HG02840 (cell line): ENCODE measurements at regions not wholly inside any gene's neighbourhood (a gene's known extent, or its start where the extent isn't known, plus 50 kb on each side); places are given as distances from the start of the nearest gene placed in this dataset.
"Not testable (repeated sequence)": the region's sequence is repeated elsewhere in the genome, so short reads cannot be mapped to it uniquely, and the experiment has no call there.

Experiments used
- ATAC-seq: cut with Tn5 transposase; IDR thresholded peaks from one replicate; pipeline ENCODE4 v1.9.1; 2021; ENCODE audit warnings: mild to moderate bottlenecking, moderate library complexity, moderate number of reproducible peaks; ENCODE audit not compliant: unreplicated experiment, low FRiP score

DNA sequence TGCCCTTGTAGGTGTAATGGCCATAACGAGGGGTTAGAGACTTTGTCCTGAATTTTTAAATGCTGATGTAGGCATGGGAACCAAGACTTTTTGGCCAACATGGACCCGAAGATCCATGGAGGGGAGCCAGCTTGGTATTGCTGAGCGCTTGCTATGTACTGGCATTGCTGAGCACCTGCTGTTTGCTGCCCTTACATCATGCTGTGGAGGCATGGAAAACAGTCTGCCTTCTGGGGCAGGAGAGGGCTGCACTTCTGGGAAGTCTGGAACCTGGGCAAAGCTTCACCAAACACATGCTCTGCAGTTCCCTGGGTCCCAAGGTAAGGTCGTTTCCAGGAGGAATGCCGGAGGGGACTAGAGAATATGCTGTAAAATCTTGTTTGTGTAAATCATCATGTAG lies 86.3 kb upstream of the CNIH3 start:
- no peak for ATAC-seq

DNA sequence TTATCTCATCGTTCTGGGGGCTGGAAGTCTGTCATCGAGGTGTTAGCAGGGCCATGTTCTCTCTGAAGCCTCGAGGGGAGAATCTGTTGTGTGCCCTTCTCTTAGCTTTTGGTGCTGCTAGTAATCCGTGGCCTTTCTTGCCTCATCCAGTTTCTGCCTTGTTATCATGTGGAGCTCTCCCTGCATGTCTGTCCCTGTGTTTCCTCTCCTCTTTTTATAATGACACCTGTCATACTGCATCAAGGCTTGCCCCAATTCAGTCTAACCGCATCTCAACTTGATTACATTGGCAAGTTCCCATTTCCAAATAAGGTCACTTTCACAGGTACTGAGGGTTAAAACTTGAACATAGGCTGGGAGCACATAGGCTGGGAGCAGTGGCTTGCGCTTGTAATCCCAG lies 82.6 kb upstream of the CNIH3 start:
- no peak for ATAC-seq

DNA sequence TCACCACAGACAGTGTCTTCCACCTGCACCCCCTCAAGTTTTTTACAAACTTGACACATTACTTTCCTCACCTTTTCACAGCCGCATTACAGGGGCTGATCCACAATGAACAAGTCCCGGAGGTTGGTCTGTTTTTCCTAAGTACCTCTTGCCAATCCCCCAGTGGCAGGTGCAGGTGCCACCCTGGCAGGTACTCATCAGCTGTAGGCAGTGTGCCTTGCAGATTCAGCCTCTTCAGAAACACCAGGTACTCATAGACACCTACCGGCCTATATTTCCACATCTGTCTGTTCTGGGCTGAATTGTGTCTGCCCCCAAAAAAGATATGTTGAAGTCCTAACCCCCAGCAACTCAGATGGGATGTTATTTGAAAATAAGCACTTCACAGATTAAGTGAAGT lies 81.4 kb upstream of the CNIH3 start:
- ATAC-seq: no peak

DNA sequence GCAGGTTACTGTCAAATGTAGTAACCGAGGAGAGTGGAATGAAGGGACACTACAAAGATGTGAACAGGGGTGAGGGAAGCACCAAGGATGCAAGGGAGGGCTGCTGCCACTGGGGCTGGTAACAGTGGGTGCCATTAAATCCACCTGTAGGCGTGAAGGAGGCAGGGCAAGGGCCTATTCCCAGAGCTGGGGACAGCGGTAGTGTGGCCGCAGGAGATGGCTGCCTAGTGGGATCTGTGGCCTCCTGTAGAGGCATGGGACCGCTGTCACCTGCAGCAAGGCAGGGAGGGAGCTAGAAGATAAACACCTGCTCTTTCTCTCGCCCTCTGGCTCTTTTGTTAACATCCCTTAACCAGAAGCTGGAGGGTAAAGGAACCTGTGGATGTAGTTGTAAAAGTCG lies 80.5 kb upstream of the CNIH3 start:
- no peak for ATAC-seq

DNA sequence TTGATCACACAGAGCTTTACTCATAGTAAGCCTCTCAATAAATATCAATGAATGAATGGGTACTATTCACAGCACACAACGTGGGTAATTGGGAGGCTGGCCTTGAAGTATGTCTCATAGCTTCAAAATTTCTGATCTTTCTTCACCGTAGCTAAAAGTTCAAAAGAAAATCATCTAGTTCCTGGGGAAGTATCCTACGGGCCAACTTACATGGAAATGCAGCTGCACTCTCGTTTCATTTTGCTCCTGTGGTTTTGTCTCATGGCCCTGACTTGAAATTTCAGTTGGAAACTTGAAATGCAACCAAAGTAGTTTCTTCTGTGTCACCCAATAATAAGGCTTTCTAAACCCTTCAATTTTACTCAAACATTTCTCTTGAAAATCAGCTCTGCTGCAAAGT lies 76.1 kb upstream of the CNIH3 start:
- no peak for ATAC-seq

DNA sequence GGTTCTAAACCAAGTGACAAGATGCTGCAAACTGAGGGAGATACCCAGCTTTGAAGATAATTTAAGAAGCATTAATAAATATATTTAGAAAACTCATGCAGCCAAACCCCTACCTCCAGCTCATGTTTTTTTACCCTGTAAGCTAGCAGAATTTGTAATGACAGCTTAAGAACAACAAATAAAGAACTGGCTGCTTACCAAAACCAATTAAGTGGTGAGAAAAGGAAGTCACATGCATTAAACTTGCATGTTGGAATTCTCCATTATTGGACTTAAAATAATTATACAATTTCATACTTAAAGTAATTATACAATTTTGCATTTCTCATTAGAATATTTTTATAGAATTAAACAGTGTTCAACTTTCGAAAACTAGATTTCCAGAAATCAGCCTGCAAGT lies 75.6 kb upstream of the CNIH3 start:
- no peak for ATAC-seq

DNA sequence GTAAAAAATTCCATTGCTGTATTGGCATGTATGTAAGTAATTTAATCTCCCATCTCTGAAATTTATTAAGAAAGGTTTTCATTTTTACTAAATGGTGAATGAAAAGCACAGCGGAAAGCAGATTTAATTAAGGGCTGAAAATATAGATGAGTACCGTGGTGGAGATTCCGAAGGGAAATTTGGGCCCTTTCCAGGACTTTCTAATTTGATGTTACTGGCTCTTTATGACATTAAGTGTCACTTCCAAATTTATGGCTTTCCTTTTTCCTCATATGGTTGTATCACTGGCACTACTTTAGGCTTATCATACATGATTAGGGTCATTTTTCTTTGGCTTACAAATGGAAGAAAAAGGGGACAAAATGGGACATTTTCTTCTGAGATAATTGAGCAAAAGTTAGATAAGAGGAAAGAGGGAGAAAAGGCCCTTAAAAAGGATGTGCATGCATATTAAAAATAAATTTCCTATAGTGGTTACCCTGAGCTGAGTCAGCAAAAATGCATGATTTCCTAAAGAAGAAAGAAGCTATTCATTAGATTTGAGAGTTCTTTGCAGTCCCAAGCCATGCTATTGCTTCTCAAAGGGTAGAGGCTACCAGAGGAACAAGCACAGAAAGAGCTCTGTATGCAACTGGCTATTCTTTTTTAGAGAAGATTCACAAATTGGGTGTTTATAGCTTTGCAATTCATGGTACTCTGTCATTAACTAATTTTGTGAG lies 74.9 kb upstream of the CNIH3 start:
- ATAC-seq: no peak

DNA sequence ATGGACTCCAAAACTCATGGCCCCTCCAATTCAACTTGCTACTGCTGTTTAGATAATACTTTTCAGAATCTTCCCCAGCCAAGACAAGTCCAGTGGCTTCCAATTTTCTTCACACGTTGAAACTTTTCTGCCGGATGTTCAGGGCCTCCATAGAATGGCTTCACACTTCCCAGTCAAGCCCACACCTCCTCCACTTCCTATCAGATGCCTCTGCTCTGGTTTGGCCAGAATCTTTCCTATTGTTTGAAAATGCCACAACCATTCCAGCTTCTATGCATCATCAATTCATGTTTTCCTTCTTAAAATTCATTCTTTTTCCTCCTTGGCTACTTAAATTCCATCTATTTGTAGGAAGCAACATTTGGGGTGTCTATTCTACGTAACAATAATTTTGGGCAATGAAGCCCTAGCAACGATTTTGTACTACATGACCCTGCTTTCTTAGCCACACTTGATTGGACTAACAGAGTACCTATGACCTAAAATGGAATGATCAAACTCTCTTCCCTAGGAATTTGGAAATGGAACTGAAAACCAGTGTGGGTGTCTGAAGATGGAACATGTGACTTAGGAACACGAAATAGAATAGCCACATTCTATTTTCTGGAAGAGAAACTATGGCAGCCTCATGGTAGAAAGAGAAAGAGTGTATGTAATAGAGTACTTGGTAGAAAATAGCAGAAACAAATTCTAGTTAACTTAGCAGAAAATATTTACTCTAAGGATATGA lies 74.1 kb upstream of the CNIH3 start:
- no peak for ATAC-seq

DNA sequence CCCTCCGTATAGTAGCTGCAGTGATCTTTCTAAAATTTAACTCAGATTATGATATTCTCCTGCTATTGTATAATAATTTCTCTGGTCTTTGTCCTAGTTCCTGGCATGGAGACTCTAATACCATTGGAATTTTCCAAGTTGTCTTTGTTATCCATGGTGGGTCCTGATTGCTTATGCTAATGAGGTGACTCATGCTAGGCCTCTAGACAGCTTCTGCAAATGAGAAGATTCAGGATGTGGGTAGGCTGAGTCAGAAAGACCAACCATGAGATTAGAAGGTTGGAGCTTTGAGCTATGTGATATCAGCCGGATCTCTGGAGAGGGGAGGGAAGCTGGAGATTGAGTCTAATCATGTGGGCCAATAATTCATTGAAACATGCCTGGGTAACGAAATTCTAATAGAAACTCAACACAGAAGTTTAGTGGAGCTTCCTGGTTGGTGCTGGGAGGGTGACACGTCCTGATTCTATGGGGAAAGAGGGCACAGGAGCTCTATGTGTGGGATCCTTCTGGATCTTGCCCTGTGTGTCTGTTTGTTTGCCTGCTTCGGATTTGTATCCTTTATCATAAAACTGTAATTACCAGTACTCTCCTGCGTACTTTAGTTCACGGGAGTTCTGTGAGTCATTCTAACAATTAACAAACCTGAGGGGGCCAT lies 73.2 kb upstream of the CNIH3 start:
- ATAC-seq: no peak

DNA sequence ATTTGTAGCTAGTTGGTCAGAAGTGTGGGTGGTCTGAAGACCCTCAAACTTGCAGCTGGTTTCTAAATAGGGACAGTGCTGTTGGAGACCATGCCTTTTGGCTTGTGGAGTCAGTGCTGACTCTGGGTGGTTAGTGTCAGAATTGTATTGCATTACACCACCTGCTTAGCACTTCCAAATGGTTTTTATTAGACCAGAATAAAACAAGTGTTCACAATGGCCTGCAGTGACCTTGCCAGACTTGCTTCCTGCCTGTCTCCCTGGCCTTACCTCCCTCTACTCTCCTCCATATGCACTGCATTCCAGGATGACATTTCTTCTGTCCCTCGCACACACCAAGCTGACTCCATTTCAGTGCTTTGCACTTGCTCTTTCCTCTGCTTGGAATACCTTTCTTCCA lies 72.7 kb upstream of the CNIH3 start:
- ATAC-seq: no peak

DNA sequence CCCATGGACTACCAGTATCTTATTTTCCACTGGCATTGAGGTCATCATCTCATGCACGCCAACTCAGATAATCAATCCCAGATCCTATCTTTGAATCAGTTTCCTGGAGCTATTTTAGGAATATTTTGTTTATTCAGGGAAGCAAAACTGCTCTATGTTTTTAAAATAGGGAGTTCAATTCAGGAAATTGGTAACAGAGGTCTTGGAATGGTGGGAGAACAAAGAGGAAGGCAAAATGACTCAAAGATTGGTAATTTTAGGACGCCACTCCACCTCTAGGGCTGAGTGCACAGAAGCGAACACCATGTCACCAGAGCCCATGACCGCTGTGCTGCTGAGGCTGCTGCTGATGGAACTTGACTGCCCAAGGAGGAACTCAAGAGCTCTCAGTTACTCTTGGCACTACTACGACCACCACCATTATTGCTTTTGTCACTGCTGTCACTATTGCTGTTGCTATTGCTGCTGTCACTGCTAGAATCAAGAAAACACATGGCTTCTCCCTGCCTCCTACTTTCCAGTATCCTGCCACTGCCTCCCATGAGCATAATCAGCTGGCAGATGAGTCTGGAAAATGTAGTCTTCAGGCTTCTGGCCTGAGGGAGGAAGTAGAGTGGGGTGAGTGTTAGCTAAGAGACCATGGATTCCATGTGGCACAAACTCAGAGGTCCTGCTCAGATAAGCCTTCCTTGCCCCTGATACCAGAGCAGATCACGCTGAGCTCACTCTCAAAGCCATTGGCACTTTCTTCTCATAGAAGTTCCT lies 71.6 kb upstream of the CNIH3 start:
- ATAC-seq: no peak

DNA sequence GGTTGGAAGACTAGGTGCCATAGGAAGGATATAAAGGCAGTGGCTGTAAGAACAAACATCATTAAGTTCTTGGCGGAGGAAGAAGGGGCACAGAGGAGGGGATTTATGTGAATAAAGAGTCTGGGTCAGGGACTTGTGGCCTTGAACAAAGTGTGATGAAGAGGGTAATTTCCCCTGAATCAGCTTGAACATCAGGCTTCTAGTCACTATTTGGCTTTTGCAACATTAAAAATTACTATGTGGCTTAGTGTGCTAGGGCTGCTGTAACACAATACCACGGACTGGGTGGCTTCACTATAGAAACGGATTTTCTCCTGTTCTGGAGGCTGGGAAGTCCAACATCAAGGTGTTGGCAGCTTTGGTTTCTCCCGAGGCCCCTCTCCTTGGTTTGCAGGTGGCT lies 70.5 kb upstream of the CNIH3 start:
- ATAC-seq: no peak

DNA sequence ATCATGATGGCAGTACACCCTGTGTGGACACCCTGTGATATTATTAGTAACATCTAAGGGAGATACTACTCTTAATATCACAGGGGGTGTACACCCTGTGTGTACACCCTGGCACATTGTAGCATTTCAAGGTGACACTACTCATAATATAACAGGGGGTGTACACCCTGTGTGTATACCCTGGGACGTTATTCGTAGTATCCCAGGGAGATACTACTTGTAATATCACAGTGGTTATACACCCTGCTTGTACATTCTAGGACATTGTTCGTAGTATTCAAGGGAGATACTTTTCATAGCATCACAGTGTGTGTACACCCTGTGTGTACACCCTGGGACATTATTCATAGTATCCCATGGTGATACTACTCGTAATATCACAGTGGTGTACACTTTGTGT lies 67.4 kb upstream of the CNIH3 start:
- ATAC-seq: no peak

DNA sequence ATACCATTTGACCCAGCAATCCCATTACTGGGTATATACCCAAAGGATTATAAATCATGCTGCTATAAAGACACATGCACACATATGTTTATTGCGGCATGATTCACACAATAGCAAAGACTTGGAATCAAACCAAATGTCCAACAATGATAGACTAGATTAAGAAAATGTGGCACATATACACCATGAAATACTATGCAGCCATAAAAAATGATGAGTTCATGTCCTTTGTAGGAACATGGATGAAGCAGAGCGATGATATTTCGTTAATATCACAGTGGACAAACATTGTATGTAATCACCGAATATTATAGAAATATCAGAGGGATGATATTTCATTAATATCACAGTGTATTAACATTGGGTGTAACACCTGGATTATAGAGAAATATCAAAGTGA lies 64.9 kb upstream of the CNIH3 start:
- not testable (repeated sequence) for ATAC-seq

DNA sequence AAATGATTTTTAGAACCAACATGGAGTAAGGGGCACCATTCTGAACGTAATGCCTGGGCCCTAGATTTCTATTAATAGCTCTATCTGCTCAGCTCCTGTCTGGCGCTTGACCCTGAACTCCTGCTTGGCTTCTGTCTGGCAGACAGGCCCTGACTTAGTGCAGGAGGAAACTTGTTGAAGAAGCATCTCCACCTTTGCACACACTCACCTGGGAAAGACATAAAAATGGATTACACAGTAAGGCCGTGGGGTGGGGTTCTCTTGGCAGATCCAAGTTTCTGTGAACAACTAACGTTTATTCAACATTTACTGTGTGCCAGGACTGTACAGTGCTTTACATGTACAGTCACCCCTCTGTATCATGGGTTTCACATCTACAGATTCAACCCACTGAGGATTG lies 62.1 kb upstream of the CNIH3 start:
- no peak for ATAC-seq

DNA sequence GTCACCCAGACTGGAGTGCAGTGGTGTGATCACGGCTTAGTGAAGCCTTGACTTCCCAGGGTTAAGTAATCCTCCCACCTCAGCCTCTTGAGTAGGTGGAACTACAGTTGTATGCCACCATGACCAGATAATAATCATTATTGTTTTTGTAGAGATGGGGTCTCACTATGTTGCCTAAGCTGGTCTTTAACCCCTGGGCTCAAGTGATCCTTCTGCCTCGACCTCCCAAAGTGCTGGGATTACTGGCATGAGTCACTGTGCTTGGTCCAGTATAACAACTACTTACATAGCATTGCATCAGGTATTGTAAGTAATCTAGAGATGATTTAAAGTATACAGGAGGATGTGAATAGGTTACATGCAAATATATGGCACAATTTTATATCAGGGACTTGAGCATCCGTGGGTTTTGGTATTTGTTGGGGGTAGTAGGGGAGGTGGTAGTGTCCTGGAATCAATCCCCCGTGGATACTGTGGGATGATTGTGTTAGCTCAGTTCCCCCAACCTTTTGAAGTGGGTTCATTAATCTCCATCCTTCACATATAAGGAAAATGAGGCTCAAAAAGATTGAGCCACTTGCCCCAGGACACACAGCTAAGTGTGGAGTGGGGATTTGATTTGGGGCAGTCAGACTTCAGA lies 61.4 kb upstream of the CNIH3 start:
- ATAC-seq: no peak

DNA sequence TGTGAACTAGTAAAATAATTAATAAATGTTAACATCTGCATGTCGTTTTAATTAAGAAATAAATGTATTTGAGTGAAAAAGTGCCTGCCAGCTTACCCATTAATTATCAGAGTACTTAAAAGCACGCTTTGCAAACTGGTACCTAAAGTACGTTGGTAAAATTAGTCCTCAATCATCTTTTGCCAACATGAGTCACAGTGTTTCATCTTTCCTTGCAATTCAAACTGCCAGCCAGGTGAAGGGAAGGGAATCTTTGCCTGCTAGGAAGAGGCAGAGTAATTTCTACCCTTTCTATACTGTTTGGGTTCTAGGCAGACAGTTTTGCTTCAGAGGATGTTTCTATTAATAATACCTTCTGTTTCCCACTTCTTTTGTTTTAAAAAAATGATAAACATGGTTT lies 57.2 kb upstream of the CNIH3 start:
- no peak for ATAC-seq

DNA sequence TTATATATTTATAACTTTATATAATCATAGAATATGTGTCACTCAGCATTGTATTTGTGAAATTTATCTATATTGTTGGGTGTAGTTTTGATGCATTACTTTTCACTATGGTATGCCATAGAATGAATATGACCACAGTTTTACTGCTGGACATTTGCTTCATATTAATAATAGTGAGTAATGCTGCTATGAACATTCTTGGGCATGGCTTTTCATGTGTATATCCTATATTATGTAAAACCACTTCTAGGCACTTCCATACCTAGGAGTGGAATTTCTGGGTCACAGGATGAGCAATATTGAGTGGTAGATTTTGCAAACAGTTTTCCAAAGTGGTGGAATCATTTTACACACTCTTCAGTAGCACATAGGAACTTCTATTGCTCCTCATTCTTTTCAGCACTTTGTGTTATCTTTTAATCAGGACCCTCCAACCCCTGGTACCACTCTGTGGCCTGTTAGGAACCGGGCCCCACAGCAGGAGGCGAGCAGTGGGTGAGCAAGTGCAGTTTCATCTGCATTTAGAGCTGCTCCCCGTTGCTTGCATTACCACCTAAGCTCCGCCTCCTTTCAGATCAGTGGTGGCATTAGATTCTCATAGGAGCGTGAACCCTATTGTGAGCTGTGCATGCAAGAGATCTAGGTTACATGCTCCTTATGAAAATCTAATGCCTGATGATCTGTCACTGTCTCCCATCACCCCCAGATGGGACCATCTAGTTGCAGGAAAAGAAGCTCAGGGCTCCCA lies 56.0 kb upstream of the CNIH3 start:
- ATAC-seq: no peak

DNA sequence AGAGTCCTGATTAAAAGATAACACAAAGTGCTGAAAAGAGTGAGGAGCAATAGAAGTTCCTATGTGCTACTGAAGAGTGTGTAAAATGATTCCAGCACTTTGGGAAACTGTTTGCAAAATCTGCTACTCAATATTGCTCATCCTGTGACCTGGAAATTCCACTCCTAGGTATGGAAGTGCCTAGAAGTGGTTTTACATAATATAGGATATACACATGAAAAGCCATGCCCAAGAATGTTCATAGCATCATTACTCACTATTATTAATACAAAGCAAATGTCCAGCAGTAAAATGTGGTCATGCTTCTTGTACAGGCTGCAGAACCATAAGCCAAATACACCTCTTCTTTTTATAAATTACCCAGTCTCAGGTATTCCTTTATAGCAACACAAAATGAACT lies 53.2 kb upstream of the CNIH3 start:
- not testable (repeated sequence) for ATAC-seq

DNA sequence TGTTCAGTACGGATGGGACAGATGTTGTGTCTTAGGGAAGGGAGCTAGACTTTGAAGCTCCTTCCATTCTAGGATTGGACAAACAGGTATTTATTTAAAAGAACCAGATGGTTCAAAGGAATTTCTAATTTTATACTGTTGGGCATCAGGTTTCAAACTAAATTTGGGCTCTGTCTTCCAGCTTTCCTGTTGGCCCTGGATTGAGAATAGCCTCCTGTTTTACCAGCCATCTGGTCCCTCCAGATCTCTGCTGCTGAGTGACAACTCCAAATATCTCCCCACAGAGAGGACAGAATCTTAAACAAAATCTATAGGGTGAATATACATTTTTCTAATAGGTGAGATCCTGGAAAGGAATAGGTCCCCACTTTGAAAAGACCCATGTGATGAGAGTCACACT lies 52.5 kb upstream of the CNIH3 start:
- ATAC-seq: no peak
